Panc1 (cell line): ENCODE measurements at regions not wholly inside any gene's neighbourhood (a gene's known extent, or its start where the extent isn't known, plus 50 kb on each side); places are given as distances from the start of the nearest gene placed in this dataset.

Experiments
- ATAC-seq: fragments of 200-7000 bp; cut with Tn5 transposase; 2 replicates; pipeline ENCODE4 v1.9.1; 2020; ENCODE audit warnings: mild to moderate bottlenecking, moderate library complexity
- BruUV-seq: library from RNA; stranded (reverse); fragments of 400-500 nt; replicated peaks from 2 replicates; lab custom pipeline; 2021; lab: Mats Ljungman, UMichigan
- CTCF ChIA-PET: fragments of 300-600 bp; sonication (Branson Sonifier 250); formaldehyde crosslinking; loops from one replicate; lab custom pipeline; 2022; ENCODE audit warnings: antibody characterized with exemption; lab: Charles Lee
- POLR2A ChIA-PET: fragments of 300-600 bp; sonication (Branson Sonifier 250); formaldehyde crosslinking; loops from one replicate; lab custom pipeline; 2022; ENCODE audit warnings: antibody characterized with exemption; lab: Charles Lee
- DNase-seq: peaks from one replicate; pipeline ENCODE4 v3.0.0-alpha.2; 2010; ENCODE audit warnings: low read depth, low spot score
- H3K27ac ChIP-seq: 2 replicates; pipeline ENCODE4 v1.5.1; 2011; ENCODE audit warnings: mild to moderate bottlenecking, low read length, inconsistent platforms
- H3K27me3 ChIP-seq: fragments of 200-500 bp; sonication (Bioruptor generic); 2 replicates; pipeline ENCODE4 v1.6.0; 2014; ENCODE audit warnings: low read length, inconsistent platforms; ENCODE audit not compliant: control insufficient read depth, insufficient read depth
- H3K36me3 ChIP-seq: fragments of 200-500 bp; sonication (Bioruptor generic); 2 replicates; pipeline ENCODE4 v1.5.1; 2014; ENCODE audit warnings: inconsistent platforms, mild to moderate bottlenecking, low read length, moderate library complexity; ENCODE audit not compliant: control insufficient read depth, insufficient read depth
- H3K4me1 ChIP-seq: 2 replicates; pipeline ENCODE4 v1.5.1; 2011; ENCODE audit warnings: inconsistent platforms, mild to moderate bottlenecking, low read length, moderate library complexity; ENCODE audit not compliant: control insufficient read depth, insufficient read depth
- H3K4me3 ChIP-seq, 2 experiments: 2 replicates each; pipeline ENCODE4 v1.5.1; 2011 to 2012; ENCODE audit warnings: low read depth in 2 of 2, low read length in 2 of 2, mild to moderate bottlenecking in 2 of 2, inconsistent platforms in 1 of 2, moderate library complexity in 1 of 2
- H3K9me3 ChIP-seq: fragments of 200-500 bp; sonication (Bioruptor generic); 2 replicates; pipeline ENCODE4 v1.5.1; 2014; ENCODE audit warnings: low read depth, mild to moderate bottlenecking, inconsistent platforms, low read length, moderate library complexity; ENCODE audit not compliant: control insufficient read depth, insufficient read depth
- CTCF ChIP-seq: fragments of 450-650 bp; IDR thresholded peaks from 2 replicates; pipeline ENCODE4 v1.5.1; 2017; ENCODE audit warnings: mild to moderate bottlenecking
- POLR2AphosphoS5 ChIP-seq: IDR thresholded peaks from 2 replicates; pipeline ENCODE4 v1.6.1; 2012; ENCODE audit warnings: mild to moderate bottlenecking, low read depth, low read length, moderate library complexity
- REST ChIP-seq, 2 experiments: IDR thresholded peaks; 2 replicates each; pipeline ENCODE4 v1.6.1; 2011 to 2012; ENCODE audit warnings: low read depth in 2 of 2, control low read depth in 1 of 2, low read length in 1 of 2, mild to moderate bottlenecking in 1 of 2, moderate library complexity in 1 of 2; ENCODE audit not compliant: insufficient read depth in 1 of 2
- SIN3A ChIP-seq: IDR thresholded peaks from 2 replicates; pipeline ENCODE4 v1.6.1; 2012; ENCODE audit warnings: low read depth, mild to moderate bottlenecking, low read length, moderate library complexity, borderline replicate concordance; ENCODE audit not compliant: insufficient read depth
- TCF7L2 ChIP-seq: IDR thresholded peaks from 2 replicates; pipeline ENCODE4 v1.6.1; 2011; ENCODE audit warnings: mild to moderate bottlenecking, low read depth, low read length, inconsistent platforms
- in situ Hi-C: cut with HindIII; loops from 2 replicates; pipeline ENCODE4 v1.10.0; 2016; ENCODE audit warnings: low sequenced_read_pairs, low pct_unique_long_range_greater_than_20kb
- intact Hi-C: fragments of 100-400 bp; cut with micrococcal nuclease; formaldehyde crosslinking; loops from one replicate; pipeline ENCODE4 v1.10.0; 2022; ENCODE audit not compliant: unreplicated experiment

GRCh38 chr3:176463610-176464009 is 733.7 kb downstream of the TBL1XR1 start:
- CTCF ChIA-PET = no interaction called here
- ATAC-seq = no peak

GRCh38 chr3:176447369-176447768 is 749.9 kb downstream of the TBL1XR1 start:
- in situ Hi-C loops (no loop called here), intact Hi-C loops (no loop called here)
- Histone ChIP-seq H3K4me1 (no peaks in the 10 kb centered on the region), H3K27me3 (no peaks in the 10 kb centered on the region), H3K36me3 (no peaks in the 10 kb centered on the region), H3K9me3 (no peaks in the 10 kb centered on the region), H3K27ac (no peak overlapping the region), H3K4me3 (no peak overlapping the region)
- no peak for DNase-seq
- no TSS peak for BruUV-seq
- TF ChIP-seq SIN3A (no peak), REST (IDR thresholded peaks at IDR 0.05; ENCODE audit: insufficient read depth in 1 of 2, low read depth in 2 of 2, low read length in 1 of 2) (no peak), POLR2AphosphoS5 (no peak), CTCF (no peak), TCF7L2 (no peak)
- no peak for ATAC-seq
- ChIA-PET CTCF (no interaction called here), POLR2A (no interaction called here)

More at GRCh38 chr3:176463610-176464009, 733.7 kb downstream of the TBL1XR1 start:
- Histone ChIP-seq H3K4me3 (no peak overlapping the region), H3K4me1 (no peaks in the 10 kb centered on the region), H3K27me3 (no peaks in the 10 kb centered on the region), H3K36me3 (no peaks in the 10 kb centered on the region), H3K9me3 (no peaks in the 10 kb centered on the region; the same call in 1 of the 2 replicates), H3K27ac (no peak overlapping the region)
- DNase-seq = no peak
- TF ChIP-seq TCF7L2 = no peak
- TF ChIP-seq SIN3A = no peak
- no peak for TF ChIP-seq REST (IDR thresholded peaks at IDR 0.05; ENCODE audit: insufficient read depth in 1 of 2, low read depth in 2 of 2, low read length in 1 of 2)
- no peak for TF ChIP-seq POLR2AphosphoS5
- TF ChIP-seq CTCF = no peak
- intact Hi-C loops (no loop called here), in situ Hi-C loops (no loop called here)
- POLR2A ChIA-PET = no interaction called here
- BruUV-seq = no TSS peak
